IMR-90 (cell line): ENCODE measurements at regions not wholly inside any gene's neighbourhood (a gene's known extent, or its start where the extent isn't known, plus 50 kb on each side); places are given as distances from the start of the nearest gene placed in this dataset.
"Not testable (repeated sequence)": the region's sequence is repeated elsewhere in the genome, so short reads cannot be mapped to it uniquely, and the experiment has no call there.

Experiments
- ATAC-seq: fragments of 200-7000 bp; cut with Tn5 transposase; 2 replicates; pipeline ENCODE4 v1.9.1; 2020; ENCODE audit warnings: low read depth, mild to moderate bottlenecking, moderate library complexity
- BruUV-seq: library from RNA; stranded (reverse); fragments of 400-500 nt; replicated peaks from 2 replicates; lab custom pipeline; 2021; lab: Mats Ljungman, UMichigan
- CTCF ChIA-PET: fragments of 300-600 bp; formaldehyde crosslinking; extraction: SDS; loops from one replicate; lab custom pipeline; 2021; ENCODE audit warnings: antibody characterized with exemption; lab: Yijun Ruan, JAX
- POLR2A ChIA-PET: fragments of 300-600 bp; sonication (Branson Sonifier 250); formaldehyde crosslinking; loops from one replicate; lab custom pipeline; 2022; ENCODE audit warnings: antibody characterized with exemption; ENCODE audit not compliant: unreplicated experiment; lab: Charles Lee
- DNase-seq: peaks from one replicate; pipeline ENCODE4 v3.0.0; 2013
- H2AFZ ChIP-seq: replicated peaks from 2 replicates; pipeline ENCODE3; 2013; ENCODE audit warnings: low read length, mild to moderate bottlenecking; ENCODE audit not compliant: poor library complexity
- H2AK5ac ChIP-seq: 2 replicates; pipeline ENCODE4 v1.6.1; 2013; ENCODE audit warnings: low read depth, low read length, inconsistent platforms
- H2AK9ac ChIP-seq: replicated peaks from 2 replicates; pipeline ENCODE3; 2013; ENCODE audit warnings: mild to moderate bottlenecking, low read depth, low read length, moderate library complexity; ENCODE audit not compliant: poor library complexity
- H2BK120ac ChIP-seq: 2 replicates; pipeline ENCODE4 v1.6.1; 2013; ENCODE audit warnings: low read depth, low read length, inconsistent platforms
- H2BK15ac ChIP-seq: 3 replicates; pipeline ENCODE4 v1.6.1; 2013; ENCODE audit warnings: low read depth, low read length, inconsistent platforms
- H2BK20ac ChIP-seq: 2 replicates; pipeline ENCODE4 v1.6.1; 2013; ENCODE audit warnings: low read depth, mild to moderate bottlenecking, inconsistent platforms, low read length, moderate library complexity
- H2BK5ac ChIP-seq: 2 replicates; pipeline ENCODE4 v1.6.1; 2013; ENCODE audit warnings: mild to moderate bottlenecking, low read depth, low read length, inconsistent platforms; ENCODE audit not compliant: poor library complexity, severe bottlenecking
- H3K14ac ChIP-seq: replicated peaks from 2 replicates; pipeline ENCODE4 v1.6.1; 2013; ENCODE audit warnings: low read depth, low read length, inconsistent platforms
- H3K18ac ChIP-seq: 2 replicates; pipeline ENCODE4 v1.6.1; 2013; ENCODE audit warnings: low read depth, low read length, control low read depth
- H3K23ac ChIP-seq: 2 replicates; pipeline ENCODE4 v1.6.1; 2013; ENCODE audit warnings: low read depth, low read length, inconsistent platforms
- H3K27ac ChIP-seq: 2 replicates; pipeline ENCODE4 v1.5.1; 2013; ENCODE audit warnings: mild to moderate bottlenecking, control low read depth, low read length; ENCODE audit not compliant: insufficient read depth
- H3K27me3 ChIP-seq: 2 replicates; pipeline ENCODE4 v1.6.1; 2013; ENCODE audit warnings: low read length; ENCODE audit not compliant: control insufficient read depth, insufficient read depth
- H3K36me3 ChIP-seq: 2 replicates; pipeline ENCODE4 v1.6.1; 2013; ENCODE audit warnings: low read length, mixed read lengths; ENCODE audit not compliant: control insufficient read depth, insufficient read depth
- H3K4ac ChIP-seq: 2 replicates; pipeline ENCODE4 v1.6.1; 2013; ENCODE audit warnings: low read depth, low read length, inconsistent platforms
- H3K4me1 ChIP-seq: 2 replicates; pipeline ENCODE4 v1.6.1; 2013; ENCODE audit warnings: low read length, mixed read lengths; ENCODE audit not compliant: control insufficient read depth, insufficient read depth
- H3K4me2 ChIP-seq: 2 replicates; pipeline ENCODE4 v1.6.1; 2013; ENCODE audit warnings: low read depth, mild to moderate bottlenecking, control low read depth, low read length, moderate library complexity
- H3K4me3 ChIP-seq: 2 replicates; pipeline ENCODE4 v1.5.1; 2013; ENCODE audit warnings: low read depth, mild to moderate bottlenecking, control low read depth, low read length, moderate library complexity; ENCODE audit not compliant: insufficient read depth
- H3K56ac ChIP-seq: 2 replicates; pipeline ENCODE4 v1.6.1; 2013; ENCODE audit warnings: low read length, inconsistent platforms; ENCODE audit not compliant: insufficient read depth; ENCODE audit errors: extremely low read depth
- H3K79me1 ChIP-seq, 2 experiments: 2 replicates each; pipeline ENCODE4 v1.6.1; 2013; ENCODE audit warnings: low read length in 2 of 2, inconsistent platforms in 1 of 2, low read depth in 1 of 2
- H3K9ac ChIP-seq: 2 replicates; pipeline ENCODE4 v1.6.1; 2013; ENCODE audit warnings: low read depth, low read length, control low read depth
- H3K9me1 ChIP-seq: 2 replicates; pipeline ENCODE4 v1.6.1; 2013; ENCODE audit warnings: low read length, inconsistent platforms; ENCODE audit not compliant: insufficient read depth
- H3K9me3 ChIP-seq: 2 replicates; pipeline ENCODE4 v1.6.1; 2013; ENCODE audit warnings: low read length; ENCODE audit not compliant: control insufficient read depth, insufficient read depth
- H4K20me1 ChIP-seq: 2 replicates; pipeline ENCODE4 v1.6.1; 2013; ENCODE audit warnings: low read length, inconsistent platforms; ENCODE audit not compliant: insufficient read depth
- H4K5ac ChIP-seq: 2 replicates; pipeline ENCODE4 v1.6.1; 2013; ENCODE audit warnings: mild to moderate bottlenecking, low read depth, low read length, control low read depth
- H4K8ac ChIP-seq, 2 experiments: 2 replicates each; pipeline ENCODE4 v1.6.1; 2013; ENCODE audit warnings: low read depth in 2 of 2, low read length in 2 of 2, control low read depth in 1 of 2, inconsistent platforms in 1 of 2
- H4K91ac ChIP-seq: 2 replicates; pipeline ENCODE4 v1.6.1; 2013; ENCODE audit warnings: low read depth, low read length, inconsistent platforms; ENCODE audit not compliant: insufficient read depth
- BHLHE40 ChIP-seq: fragments of 150-350 bp; IDR thresholded peaks from 2 replicates; pipeline ENCODE4 v1.6.1; 2016; ENCODE audit warnings: mild to moderate bottlenecking, low read depth, low read length
- ELK1 ChIP-seq: fragments of 150-350 bp; IDR thresholded peaks from 2 replicates; pipeline ENCODE4 v1.6.1; 2016; ENCODE audit warnings: low read depth, mild to moderate bottlenecking, low read length, moderate library complexity, borderline replicate concordance
- FOS ChIP-seq: fragments of 150-350 bp; IDR thresholded peaks from 2 replicates; pipeline ENCODE4 v1.6.1; 2016; ENCODE audit warnings: low read depth, low read length
- MAZ ChIP-seq: IDR thresholded peaks from 2 replicates; pipeline ENCODE4 v1.6.1; 2012; ENCODE audit warnings: low read depth, mild to moderate bottlenecking, low read length, improper control_type of control experiment, moderate library complexity, borderline replicate concordance
- MXI1 ChIP-seq: IDR thresholded peaks from 2 replicates; pipeline ENCODE4 v1.6.1; 2012; ENCODE audit warnings: low read depth, mild to moderate bottlenecking, low read length, moderate library complexity, borderline replicate concordance
- RAD21 ChIP-seq: IDR thresholded peaks from 2 replicates; pipeline ENCODE4 v1.6.1; 2012; ENCODE audit warnings: low read length, improper control_type of control experiment
- WGBS, 2 experiments: methylation state at CpG; one replicate each; pipeline versions ENCODE4 v1.1.5 to v1.1.7; 2013; ENCODE audit warnings: missing lambda C conversion rate in 2 of 2; ENCODE audit not compliant: insufficient read length in 1 of 2; ENCODE audit errors: extremely low coverage in 2 of 2; 5-methylcytosine and 5-hydroxymethylcytosine counted together
- dilution Hi-C: fragments of 300-500 bp; cut with HindIII; formaldehyde crosslinking; loops from one replicate; pipeline ENCODE4 v1.14.3; 2018; ENCODE audit warnings: low sequenced_read_pairs; ENCODE audit not compliant: unreplicated experiment
- in situ Hi-C: fragments of 300-500 bp; cut with MboI; formaldehyde crosslinking; loops from 3 replicates; pipeline ENCODE4 v1.14.3; 2019; ENCODE audit warnings: low sequenced_read_pairs, inconsistent platforms, mixed read lengths
- intact Hi-C: fragments of 100-400 bp; cut with micrococcal nuclease; formaldehyde crosslinking; loops from 2 replicates; pipeline ENCODE4 v1.10.0; 2022

- no peak overlapping the region for H2BK15ac ChIP-seq
- H3K4ac ChIP-seq: no peak overlapping the region
- in situ Hi-C loops: no loop called here
- no peak overlapping the region for H2BK20ac ChIP-seq
- no peak overlapping the region for H3K4me2 ChIP-seq
- BruUV-seq: no TSS peak
- no peaks in the 10 kb centered on the region for H3K9me1 ChIP-seq
- H3K9ac ChIP-seq: no peak overlapping the region
- WGBS, 2 experiments: no CpG with 5 or more reads among the region's 1 CpG
- ChIA-PET CTCF (no interaction called here), POLR2A (no interaction called here)
- no peak overlapping the region for H2AFZ ChIP-seq
- H2BK5ac ChIP-seq: no peak overlapping the region
- dilution Hi-C loops: no loop called here
- H2BK120ac ChIP-seq: no peak overlapping the region
- H3K56ac ChIP-seq: no peak overlapping the region
- ATAC-seq (no peak), DNase-seq (no peak)
- no peak overlapping the region for H4K5ac ChIP-seq
- H4K20me1 ChIP-seq: no peaks in the 10 kb centered on the region
- peaks cover 4% of the 10 kb centered on the region; the same call in 1 of the 2 replicates for H3K9me3 ChIP-seq
- intact Hi-C loops: no loop called here
- no peak overlapping the region for H3K14ac ChIP-seq
- H4K91ac ChIP-seq: no peak overlapping the region
- no peak overlapping the region for H2AK5ac ChIP-seq
- no peak for TF ChIP-seq MXI1
- TF ChIP-seq BHLHE40: no peak
- TF ChIP-seq MAZ: no peak
- TF ChIP-seq FOS: no peak
- no peak for TF ChIP-seq RAD21
- TF ChIP-seq ELK1: no peak
- no peak overlapping the region for H4K8ac ChIP-seq
- H3K79me1 ChIP-seq: no peaks in the 10 kb centered on the region
- H3K27me3 ChIP-seq: no peaks in the 10 kb centered on the region
- no peaks in the 10 kb centered on the region for H3K36me3 ChIP-seq
- H3K18ac ChIP-seq: no peak overlapping the region
- no peak overlapping the region for H3K23ac ChIP-seq
- no peak overlapping the region for H2AK9ac ChIP-seq
- H3K4me1 ChIP-seq: no peaks in the 10 kb centered on the region
- H3K4me3 ChIP-seq: no peak overlapping the region
- H3K27ac ChIP-seq: no peak overlapping the region
Observed at GRCh38 chr9:101814064-101814463, 75.6 kb upstream of the GRIN3A start.

GRCh38 chr9:101807879-101808278, 69.4 kb upstream of the GRIN3A start:
- ATAC-seq, H2BK5ac ChIP-seq, in situ Hi-C loops: not testable (repeated sequence)

More at GRCh38 chr9:101807879-101808278, 69.4 kb upstream of the GRIN3A start:
- H3K4ac ChIP-seq, H3K18ac ChIP-seq, POLR2A ChIA-PET, H4K5ac ChIP-seq, H3K14ac ChIP-seq, H3K9ac ChIP-seq, H3K4me3 ChIP-seq, H2BK15ac ChIP-seq, DNase-seq, H2BK20ac ChIP-seq, H3K9me3 ChIP-seq, H3K27ac ChIP-seq, BruUV-seq, H3K36me3 ChIP-seq, H2BK120ac ChIP-seq, H2AFZ ChIP-seq, H3K4me1 ChIP-seq, H3K27me3 ChIP-seq, H4K91ac ChIP-seq, H3K56ac ChIP-seq, H3K23ac ChIP-seq, H3K9me1 ChIP-seq, intact Hi-C loops, H3K79me1 ChIP-seq, H4K20me1 ChIP-seq, H2AK5ac ChIP-seq, dilution Hi-C loops, H2AK9ac ChIP-seq, H3K4me2 ChIP-seq, H4K8ac ChIP-seq: not testable (repeated sequence)
- CTCF ChIA-PET: interaction anchor here (0.6 kb wide), 1 partner anchor 36 kb away, joined by 3 read pairs; no protein-coding TSS in a partner anchor
- WGBS, 2 experiments: no CpG with 5 or more reads among the region's 4 CpGs
